Stomach smooth muscle (tissue), 2 donors: ENCODE measurements at regions not wholly inside any gene's neighbourhood (a gene's known extent, or its start where the extent isn't known, plus 50 kb on each side); places are given as distances from the start of the nearest gene placed in this dataset.
A peak's percentile ranks its signal among the peaks of the same experiment; 100 is the strongest.

Experiments
- H3K27ac ChIP-seq: one replicate; pipeline ENCODE4 v1.7.0; 2013; ENCODE audit warnings: mild to moderate bottlenecking, low read length, inconsistent platforms
- H3K27me3 ChIP-seq, 2 donors: one replicate each; pipeline ENCODE4 v1.7.0; 2013; ENCODE audit warnings: low read length in 2 of 2; ENCODE audit not compliant: insufficient read depth in 2 of 2, control insufficient read depth in 1 of 2
- H3K36me3 ChIP-seq, 2 donors: one replicate each; pipeline ENCODE4 v1.7.0; 2013; ENCODE audit warnings: low read length in 2 of 2; ENCODE audit not compliant: control insufficient read depth in 2 of 2, insufficient read depth in 2 of 2
- H3K4me1 ChIP-seq: one replicate; pipeline ENCODE4 v1.7.0; 2013; ENCODE audit warnings: low read length; ENCODE audit not compliant: control insufficient read depth, insufficient read depth
- H3K4me3 ChIP-seq, 2 donors: one replicate each; pipeline ENCODE4 v1.7.0; 2013; ENCODE audit warnings: low read length in 2 of 2
- H3K9ac ChIP-seq, 2 donors: one replicate each; pipeline ENCODE4 v1.7.0; 2013; ENCODE audit warnings: low read length in 2 of 2, mild to moderate bottlenecking in 1 of 2
- H3K9me3 ChIP-seq, 2 donors: one replicate each; pipeline ENCODE4 v1.7.0; 2013; ENCODE audit warnings: low read length in 2 of 2; ENCODE audit not compliant: control insufficient read depth in 2 of 2
- donor health status: healthy.
- donor health status: Pancreatic carcinoma.

DNA sequence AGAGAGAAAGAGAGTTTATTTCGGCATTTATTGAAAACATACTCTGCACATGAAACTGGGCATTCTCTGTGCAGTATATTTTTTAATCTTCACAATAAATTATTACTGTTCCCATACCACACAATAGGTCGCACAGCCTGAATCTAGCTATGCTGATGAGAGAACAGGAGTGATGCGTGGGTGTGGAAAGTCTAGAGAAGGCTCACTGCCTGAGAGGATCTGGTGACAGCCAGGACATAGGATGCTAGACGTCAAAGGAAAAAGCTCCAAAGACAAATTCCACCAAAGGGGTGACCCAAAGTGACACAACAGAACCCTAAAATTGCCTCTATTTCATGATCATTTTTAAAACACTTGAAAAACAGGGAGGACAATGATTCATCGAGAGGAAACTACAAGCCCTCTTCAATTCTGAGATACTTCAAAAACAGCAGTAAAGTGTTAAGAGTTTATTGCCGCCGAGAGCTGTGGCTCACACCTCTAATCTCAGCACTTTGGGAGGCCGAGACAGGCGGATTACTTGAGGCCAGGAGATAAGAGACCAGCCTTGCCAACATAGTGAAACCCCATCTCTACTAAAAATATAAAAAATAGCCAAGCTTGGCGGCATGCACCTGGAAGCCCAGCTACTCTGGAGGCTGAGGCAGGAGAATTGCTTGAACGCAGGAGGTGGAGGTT, 189.6 kb upstream of the NBEA start:
- Histone ChIP-seq H3K27me3 (no peaks in the 10 kb centered on the region), H3K27ac (no peak overlapping the region), H3K4me1 (peaks cover 9% of the 10 kb centered on the region), H3K4me3 (no peak overlapping the region), H3K9ac (no peak overlapping the region), H3K36me3 (no peaks in the 10 kb centered on the region), H3K9me3 (no peaks in the 10 kb centered on the region)

DNA sequence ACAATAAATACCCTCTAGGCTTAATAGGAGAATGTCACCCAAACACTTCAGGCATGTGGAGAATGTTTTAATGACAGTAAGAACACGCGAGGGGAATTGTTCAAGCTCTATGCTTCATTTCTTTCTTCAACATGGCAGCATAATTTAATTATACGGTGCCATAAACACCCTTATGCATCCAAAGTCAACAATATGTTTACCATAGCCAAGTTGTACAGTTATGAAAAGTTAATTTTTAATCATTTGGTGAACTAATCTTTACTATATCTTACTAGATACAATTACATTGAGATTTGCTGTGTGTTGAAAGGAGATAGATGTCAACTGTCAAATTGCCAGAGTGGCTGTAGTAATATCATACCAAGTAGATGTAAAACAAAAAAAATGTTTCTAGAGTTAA, 185.9 kb upstream of the NBEA start:
- Histone ChIP-seq H3K27me3 (no peaks in the 10 kb centered on the region), H3K4me3 (no peak overlapping the region), H3K9ac (no peak overlapping the region), H3K27ac (no peak overlapping the region), H3K9me3 (no peaks in the 10 kb centered on the region), H3K4me1 (no peaks in the 10 kb centered on the region), H3K36me3 (no peaks in the 10 kb centered on the region)

DNA sequence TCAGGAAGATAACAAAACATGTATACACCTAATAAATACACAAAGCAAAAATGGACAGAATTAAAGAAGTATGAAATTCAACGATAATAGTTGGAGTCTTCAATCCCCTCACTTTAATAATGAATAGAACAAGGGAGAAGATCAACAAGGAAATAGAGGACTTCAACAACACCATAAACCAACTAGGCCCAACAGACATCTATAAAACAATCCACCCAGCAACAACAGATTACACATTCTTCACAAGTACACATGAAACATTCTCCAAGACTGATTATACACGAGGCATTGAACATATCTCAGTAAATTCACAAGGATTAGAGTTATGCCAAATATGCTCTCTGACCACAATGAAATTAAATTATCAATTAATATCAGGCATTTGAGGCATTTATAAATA, 185.5 kb upstream of the NBEA start:
- H3K9ac ChIP-seq = no peak overlapping the region
- H3K4me3 ChIP-seq = no peak overlapping the region
- no peak overlapping the region for H3K27ac ChIP-seq
- H3K36me3 ChIP-seq = no peaks in the 10 kb centered on the region
- H3K9me3 ChIP-seq = no peaks in the 10 kb centered on the region
- no peaks in the 10 kb centered on the region for H3K27me3 ChIP-seq
- no peaks in the 10 kb centered on the region for H3K4me1 ChIP-seq

DNA sequence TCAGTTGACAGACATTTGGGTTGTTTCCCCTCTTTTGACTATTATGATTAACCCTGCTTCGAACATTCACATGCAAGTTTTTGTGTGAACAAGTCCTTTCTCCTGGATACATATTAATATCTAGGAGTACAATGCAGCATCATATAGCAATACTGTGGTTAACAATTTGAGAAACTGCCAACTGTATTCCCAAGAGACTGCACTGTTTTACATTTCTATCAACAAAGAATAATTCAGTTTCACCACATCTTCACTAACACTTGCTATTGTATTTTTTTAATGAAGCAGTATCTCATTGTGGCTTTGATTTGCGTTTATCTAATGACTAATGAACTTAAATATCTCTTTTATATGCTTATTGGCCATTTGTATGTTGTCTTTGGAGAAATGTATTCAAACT, 184.6 kb upstream of the NBEA start:
- Histone ChIP-seq H3K9ac (no peak overlapping the region), H3K4me3 (no peak overlapping the region), H3K9me3 (no peaks in the 10 kb centered on the region), H3K4me1 (peaks cover under 1% of the 10 kb centered on the region), H3K36me3 (no peaks in the 10 kb centered on the region), H3K27me3 (no peaks in the 10 kb centered on the region), H3K27ac (no peak overlapping the region)

DNA sequence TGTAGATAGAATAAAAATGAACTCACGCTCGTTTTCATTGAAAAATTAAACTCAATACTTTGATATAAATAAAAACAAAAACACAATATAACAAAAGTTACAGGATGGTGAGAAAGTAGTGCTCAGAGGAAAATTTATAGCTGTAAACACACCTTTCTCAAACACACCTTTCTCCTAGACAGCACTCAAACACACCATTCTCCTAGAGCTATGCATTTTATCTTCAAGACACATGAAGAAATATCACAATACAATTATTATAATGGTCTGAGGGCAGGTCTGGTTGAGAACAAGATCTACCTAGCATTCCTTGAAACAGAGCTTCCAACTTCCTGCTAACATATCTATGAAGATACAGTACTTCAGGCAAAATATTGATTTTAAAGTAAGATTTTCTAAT, 183.4 kb upstream of the NBEA start:
- Histone ChIP-seq H3K4me1 (peaks cover 5% of the 10 kb centered on the region), H3K27me3 (no peaks in the 10 kb centered on the region), H3K9me3 (no peaks in the 10 kb centered on the region), H3K27ac (no peak overlapping the region), H3K4me3 (no peak overlapping the region), H3K9ac (no peak overlapping the region), H3K36me3 (no peaks in the 10 kb centered on the region)

- H3K9me3 ChIP-seq = no peaks in the 10 kb centered on the region
- no peaks in the 10 kb centered on the region for H3K27me3 ChIP-seq
- H3K4me1 ChIP-seq = peaks cover 5% of the 10 kb centered on the region
- no peak overlapping the region for H3K4me3 ChIP-seq
- no peak overlapping the region for H3K9ac ChIP-seq
- H3K36me3 ChIP-seq = no peaks in the 10 kb centered on the region
- H3K27ac ChIP-seq = peak overlapping the region; percentile 85
Measured at GRCh38 chr13:34762312-34762711, 179.8 kb upstream of the NBEA start.

DNA sequence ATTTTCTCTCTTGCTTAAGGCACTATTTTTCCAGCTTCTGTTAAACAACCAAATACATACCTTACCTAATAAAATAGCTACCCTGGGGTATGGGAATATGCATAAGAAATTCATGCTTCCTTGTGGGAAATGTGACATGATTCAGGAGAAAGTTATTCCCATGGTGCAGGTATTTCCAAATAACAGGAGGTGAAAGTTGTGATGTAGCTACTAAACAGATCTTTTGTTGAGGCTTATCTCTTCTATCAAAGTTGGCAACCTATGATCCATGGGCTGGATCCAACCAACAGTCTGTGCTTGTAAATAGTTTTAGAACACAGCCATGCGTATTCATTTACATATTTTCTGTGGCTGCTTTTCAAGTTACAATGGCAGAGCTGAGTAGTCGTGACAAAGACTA, 177.8 kb upstream of the NBEA start:
- Histone ChIP-seq H3K36me3 (no peaks in the 10 kb centered on the region), H3K9ac (no peak overlapping the region), H3K27me3 (no peaks in the 10 kb centered on the region), H3K9me3 (no peaks in the 10 kb centered on the region), H3K4me1 (peaks cover 5% of the 10 kb centered on the region), H3K27ac (peak overlapping the region; percentile 13), H3K4me3 (no peak overlapping the region)

GRCh38 chr13:34765446-34766180, 176.5 kb upstream of the NBEA start:
- Histone ChIP-seq H3K27ac (no peak overlapping the region), H3K9ac (no peak overlapping the region), H3K4me3 (no peak overlapping the region), H3K27me3 (no peaks in the 10 kb centered on the region), H3K4me1 (peaks cover 5% of the 10 kb centered on the region), H3K36me3 (no peaks in the 10 kb centered on the region), H3K9me3 (no peaks in the 10 kb centered on the region)

- Histone ChIP-seq H3K4me3 (no peak overlapping the region), H3K4me1 (peaks cover 1% of the 10 kb centered on the region), H3K9ac (no peak overlapping the region), H3K36me3 (no peaks in the 10 kb centered on the region), H3K9me3 (no peaks in the 10 kb centered on the region), H3K27ac (no peak overlapping the region), H3K27me3 (no peaks in the 10 kb centered on the region)
Measured at GRCh38 chr13:34767778-34768177, 174.3 kb upstream of the NBEA start.

GRCh38 chr13:34772206-34772605, 169.9 kb upstream of the NBEA start:
- H3K36me3 ChIP-seq = no peaks in the 10 kb centered on the region
- no peak overlapping the region for H3K9ac ChIP-seq
- no peaks in the 10 kb centered on the region for H3K4me1 ChIP-seq
- H3K27ac ChIP-seq = no peak overlapping the region
- no peaks in the 10 kb centered on the region for H3K27me3 ChIP-seq
- H3K4me3 ChIP-seq = no peak overlapping the region
- H3K9me3 ChIP-seq = no peaks in the 10 kb centered on the region

DNA sequence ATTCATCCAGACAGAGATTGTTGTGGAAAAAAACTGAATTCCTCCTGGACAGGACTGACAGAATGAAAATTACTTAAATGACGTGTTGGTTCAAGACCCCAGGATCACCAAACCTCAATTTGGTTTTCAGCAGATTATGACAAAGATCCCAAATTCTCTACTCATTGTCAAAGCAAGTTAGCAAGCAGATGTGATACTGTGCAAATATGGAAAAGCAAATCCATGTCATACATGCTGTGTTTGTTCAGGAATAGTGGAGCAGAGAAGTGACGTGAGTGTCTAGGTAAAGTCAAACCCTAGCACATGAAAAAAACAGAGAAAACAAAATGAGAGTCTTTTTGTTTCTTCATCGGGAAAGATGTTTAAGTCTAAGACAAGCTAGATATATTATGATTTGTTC, 169.2 kb upstream of the NBEA start:
- H3K4me1 ChIP-seq = no peaks in the 10 kb centered on the region
- no peak overlapping the region for H3K4me3 ChIP-seq
- H3K9ac ChIP-seq = no peak overlapping the region
- H3K27me3 ChIP-seq = no peaks in the 10 kb centered on the region
- H3K9me3 ChIP-seq = no peaks in the 10 kb centered on the region
- H3K36me3 ChIP-seq = no peaks in the 10 kb centered on the region
- no peak overlapping the region for H3K27ac ChIP-seq
